GM23338 (cell line): ENCODE measurements at regions not wholly inside any gene's neighbourhood (a gene's known extent, or its start where the extent isn't known, plus 50 kb on each side); places are given as distances from the start of the nearest gene placed in this dataset.

Experiments used
- CREB1 ChIP-seq: fragments of 250-450 bp; sonication (Bioruptor Pico); IDR thresholded peaks from 2 replicates; pipeline ENCODE4 v1.5.0; 2020; ENCODE audit warnings: low read depth, mild to moderate bottlenecking, moderate library complexity
- EZH2 ChIP-seq: fragments of 200-600 bp; sonication (generic); IDR thresholded peaks from one replicate; pipeline ENCODE4 v1.8.0; 2017; ENCODE audit warnings: antibody characterized with exemption, mild to moderate bottlenecking, low read depth; ENCODE audit not compliant: unreplicated experiment
- EZH2phosphoT487 ChIP-seq: fragments of 200-600 bp; sonication (generic); IDR thresholded peaks from one replicate; pipeline ENCODE4 v1.8.1; 2018; ENCODE audit warnings: antibody characterized with exemption; ENCODE audit not compliant: unreplicated experiment
- JUNB ChIP-seq: IDR thresholded peaks from one replicate; pipeline ENCODE4 v1.6.1; 2016; ENCODE audit warnings: antibody characterized with exemption; ENCODE audit not compliant: unreplicated experiment
- NANOG ChIP-seq: IDR thresholded peaks from 2 replicates; pipeline ENCODE4 v1.6.1; 2016; ENCODE audit warnings: antibody characterized with exemption, borderline replicate concordance
- POLR2AphosphoS5 ChIP-seq: IDR thresholded peaks from 2 replicates; pipeline ENCODE4 v1.6.1; 2016; ENCODE audit warnings: antibody characterized with exemption, low read depth
- STAT1 ChIP-seq: IDR thresholded peaks from one replicate; pipeline ENCODE4 v1.6.1; 2016; ENCODE audit warnings: antibody characterized with exemption; ENCODE audit not compliant: unreplicated experiment
- ZNF331 ChIP-seq: fragments of 250-450 bp; sonication (Bioruptor Pico); IDR thresholded peaks from 2 replicates; pipeline ENCODE4 v1.5.0; 2020; ENCODE audit warnings: low read depth, mild to moderate bottlenecking, moderate library complexity
- TF ChIP-seq, protein P1 (sequence below): fragments of 250-450 bp; sonication (Bioruptor Pico); IDR thresholded peaks from 2 replicates; pipeline ENCODE4 v1.5.0; 2020; ENCODE audit warnings: mild to moderate bottlenecking, moderate library complexity
- TF ChIP-seq, protein P2 (sequence below), 2 experiments: fragments of 200-600 bp in 1 of 2; sonication (generic) in 1 of 2; conservative IDR thresholded peaks; 2 replicates each; pipeline versions ENCODE4 v1.5.1 to v1.6.1; 2016 to 2017; ENCODE audit warnings: antibody characterized with exemption in 2 of 2, low read depth in 2 of 2, mild to moderate bottlenecking in 2 of 2, moderate library complexity in 1 of 2

DNA sequence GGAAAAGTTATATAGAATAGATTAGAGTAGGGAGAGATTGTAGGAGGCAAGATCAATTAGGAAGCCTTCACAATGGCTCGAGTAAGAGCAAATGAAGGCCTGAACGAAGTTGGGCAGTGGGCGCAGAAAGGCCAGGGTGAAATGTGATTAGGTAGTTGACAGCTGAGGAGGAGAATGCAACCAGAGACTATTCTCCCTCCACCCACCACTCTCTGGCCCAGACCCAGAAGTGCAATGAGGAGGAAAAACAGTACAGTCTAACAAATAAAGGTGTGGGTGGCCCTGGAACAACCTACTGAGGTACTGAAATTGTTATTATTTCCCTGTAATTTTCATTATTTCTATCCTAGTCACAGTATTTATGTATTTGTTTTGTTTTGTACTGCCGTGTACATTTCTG, 176.7 kb downstream of the SLC39A8 start (continued):
- TF ChIP-seq, protein P1, sequence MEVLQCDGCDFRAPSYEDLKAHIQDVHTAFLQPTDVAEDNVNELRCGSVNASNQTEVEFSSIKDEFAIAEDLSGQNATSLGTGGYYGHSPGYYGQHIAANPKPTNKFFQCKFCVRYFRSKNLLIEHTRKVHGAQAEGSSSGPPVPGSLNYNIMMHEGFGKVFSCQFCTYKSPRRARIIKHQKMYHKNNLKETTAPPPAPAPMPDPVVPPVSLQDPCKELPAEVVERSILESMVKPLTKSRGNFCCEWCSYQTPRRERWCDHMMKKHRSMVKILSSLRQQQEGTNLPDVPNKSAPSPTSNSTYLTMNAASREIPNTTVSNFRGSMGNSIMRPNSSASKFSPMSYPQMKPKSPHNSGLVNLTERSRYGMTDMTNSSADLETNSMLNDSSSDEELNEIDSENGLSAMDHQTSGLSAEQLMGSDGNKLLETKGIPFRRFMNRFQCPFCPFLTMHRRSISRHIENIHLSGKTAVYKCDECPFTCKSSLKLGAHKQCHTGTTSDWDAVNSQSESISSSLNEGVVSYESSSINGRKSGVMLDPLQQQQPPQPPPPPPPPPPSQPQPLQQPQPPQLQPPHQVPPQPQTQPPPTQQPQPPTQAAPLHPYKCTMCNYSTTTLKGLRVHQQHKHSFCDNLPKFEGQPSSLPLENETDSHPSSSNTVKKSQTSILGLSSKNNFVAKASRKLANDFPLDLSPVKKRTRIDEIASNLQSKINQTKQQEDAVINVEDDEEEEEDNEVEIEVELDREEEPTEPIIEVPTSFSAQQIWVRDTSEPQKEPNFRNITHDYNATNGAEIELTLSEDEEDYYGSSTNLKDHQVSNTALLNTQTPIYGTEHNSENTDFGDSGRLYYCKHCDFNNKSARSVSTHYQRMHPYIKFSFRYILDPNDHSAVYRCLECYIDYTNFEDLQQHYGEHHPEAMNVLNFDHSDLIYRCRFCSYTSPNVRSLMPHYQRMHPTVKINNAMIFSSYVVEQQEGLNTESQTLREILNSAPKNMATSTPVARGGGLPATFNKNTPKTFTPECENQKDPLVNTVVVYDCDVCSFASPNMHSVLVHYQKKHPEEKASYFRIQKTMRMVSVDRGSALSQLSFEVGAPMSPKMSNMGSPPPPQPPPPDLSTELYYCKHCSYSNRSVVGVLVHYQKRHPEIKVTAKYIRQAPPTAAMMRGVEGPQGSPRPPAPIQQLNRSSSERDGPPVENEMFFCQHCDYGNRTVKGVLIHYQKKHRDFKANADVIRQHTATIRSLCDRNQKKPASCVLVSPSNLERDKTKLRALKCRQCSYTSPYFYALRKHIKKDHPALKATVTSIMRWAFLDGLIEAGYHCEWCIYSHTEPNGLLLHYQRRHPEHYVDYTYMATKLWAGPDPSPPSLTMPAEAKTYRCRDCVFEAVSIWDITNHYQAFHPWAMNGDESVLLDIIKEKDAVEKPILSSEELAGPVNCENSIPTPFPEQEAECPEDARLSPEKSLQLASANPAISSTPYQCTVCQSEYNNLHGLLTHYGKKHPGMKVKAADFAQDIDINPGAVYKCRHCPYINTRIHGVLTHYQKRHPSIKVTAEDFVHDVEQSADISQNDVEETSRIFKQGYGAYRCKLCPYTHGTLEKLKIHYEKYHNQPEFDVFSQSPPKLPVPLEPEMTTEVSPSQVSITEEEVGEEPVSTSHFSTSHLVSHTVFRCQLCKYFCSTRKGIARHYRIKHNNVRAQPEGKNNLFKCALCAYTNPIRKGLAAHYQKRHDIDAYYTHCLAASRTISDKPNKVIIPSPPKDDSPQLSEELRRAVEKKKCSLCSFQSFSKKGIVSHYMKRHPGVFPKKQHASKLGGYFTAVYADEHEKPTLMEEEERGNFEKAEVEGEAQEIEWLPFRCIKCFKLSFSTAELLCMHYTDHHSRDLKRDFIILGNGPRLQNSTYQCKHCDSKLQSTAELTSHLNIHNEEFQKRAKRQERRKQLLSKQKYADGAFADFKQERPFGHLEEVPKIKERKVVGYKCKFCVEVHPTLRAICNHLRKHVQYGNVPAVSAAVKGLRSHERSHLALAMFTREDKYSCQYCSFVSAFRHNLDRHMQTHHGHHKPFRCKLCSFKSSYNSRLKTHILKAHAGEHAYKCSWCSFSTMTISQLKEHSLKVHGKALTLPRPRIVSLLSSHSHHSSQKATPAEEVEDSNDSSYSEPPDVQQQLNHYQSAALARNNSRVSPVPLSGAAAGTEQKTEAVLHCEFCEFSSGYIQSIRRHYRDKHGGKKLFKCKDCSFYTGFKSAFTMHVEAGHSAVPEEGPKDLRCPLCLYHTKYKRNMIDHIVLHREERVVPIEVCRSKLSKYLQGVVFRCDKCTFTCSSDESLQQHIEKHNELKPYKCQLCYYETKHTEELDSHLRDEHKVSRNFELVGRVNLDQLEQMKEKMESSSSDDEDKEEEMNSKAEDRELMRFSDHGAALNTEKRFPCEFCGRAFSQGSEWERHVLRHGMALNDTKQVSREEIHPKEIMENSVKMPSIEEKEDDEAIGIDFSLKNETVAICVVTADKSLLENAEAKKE (CRISPR knock-in tag): no peak
- TF ChIP-seq EZH2phosphoT487: no peak
- no peak for TF ChIP-seq NANOG
- no peak for TF ChIP-seq JUNB
- TF ChIP-seq EZH2: no peak
- TF ChIP-seq, protein P2, sequence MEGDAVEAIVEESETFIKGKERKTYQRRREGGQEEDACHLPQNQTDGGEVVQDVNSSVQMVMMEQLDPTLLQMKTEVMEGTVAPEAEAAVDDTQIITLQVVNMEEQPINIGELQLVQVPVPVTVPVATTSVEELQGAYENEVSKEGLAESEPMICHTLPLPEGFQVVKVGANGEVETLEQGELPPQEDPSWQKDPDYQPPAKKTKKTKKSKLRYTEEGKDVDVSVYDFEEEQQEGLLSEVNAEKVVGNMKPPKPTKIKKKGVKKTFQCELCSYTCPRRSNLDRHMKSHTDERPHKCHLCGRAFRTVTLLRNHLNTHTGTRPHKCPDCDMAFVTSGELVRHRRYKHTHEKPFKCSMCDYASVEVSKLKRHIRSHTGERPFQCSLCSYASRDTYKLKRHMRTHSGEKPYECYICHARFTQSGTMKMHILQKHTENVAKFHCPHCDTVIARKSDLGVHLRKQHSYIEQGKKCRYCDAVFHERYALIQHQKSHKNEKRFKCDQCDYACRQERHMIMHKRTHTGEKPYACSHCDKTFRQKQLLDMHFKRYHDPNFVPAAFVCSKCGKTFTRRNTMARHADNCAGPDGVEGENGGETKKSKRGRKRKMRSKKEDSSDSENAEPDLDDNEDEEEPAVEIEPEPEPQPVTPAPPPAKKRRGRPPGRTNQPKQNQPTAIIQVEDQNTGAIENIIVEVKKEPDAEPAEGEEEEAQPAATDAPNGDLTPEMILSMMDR (conservative IDR thresholded peaks at IDR 0.05; ENCODE audit: low read depth in 2 of 2): no peak
- no peak for TF ChIP-seq ZNF331
- no peak for TF ChIP-seq POLR2AphosphoS5
- no peak for TF ChIP-seq STAT1
- TF ChIP-seq CREB1 (CRISPR knock-in tag): no peak
